ENCODE measurements at regions not wholly inside any gene's neighbourhood (a gene's known extent, or its start where the extent isn't known, plus 50 kb on each side); places are given as distances from the start of the nearest gene placed in this dataset.

GRCh38 chr18:78034755-78035154 is 785.1 kb downstream of the GALR1 start:
- no peak for DNase-seq (ENCODE audit: low read depth, low spot score)
- no peak overlapping the region for H3K4me3 ChIP-seq (ENCODE audit: low read length)

- H3K4me3 ChIP-seq (ENCODE audit: low read length), result no peak overlapping the region
- no peak for DNase-seq (ENCODE audit: low read depth, low spot score)
Measured at GRCh38 chr18:78041218-78041617, 791.6 kb downstream of the GALR1 start.

GRCh38 chr18:78046631-78047030 is 797.0 kb downstream of the GALR1 start:
- H3K4me3 ChIP-seq (ENCODE audit: low read length), result no peak overlapping the region

GRCh38 chr18:78049281-78049680 is 799.6 kb downstream of the GALR1 start:
- H3K4me3 ChIP-seq (ENCODE audit: low read length), result no peak overlapping the region
- no peak for DNase-seq (ENCODE audit: low read depth, low spot score)

More at GRCh38 chr18:78046631-78047030, 797.0 kb downstream of the GALR1 start:
- DNase-seq (ENCODE audit: low read depth, low spot score), result no peak

- no peak overlapping the region for H3K4me3 ChIP-seq (ENCODE audit: low read length)
- DNase-seq (ENCODE audit: low read depth, low spot score), result no peak
Measured at GRCh38 chr18:78054801-78055200, 805.2 kb downstream of the GALR1 start.

- DNase-seq (ENCODE audit: low read depth, low spot score), result no peak
Measured at GRCh38 chr18:78056011-78056410, 806.4 kb downstream of the GALR1 start.

GRCh38 chr18:78069784-78070664 is 820.4 kb downstream of the GALR1 start:
- DNase-seq (ENCODE audit: low read depth, low spot score), result no peak
- no peak overlapping the region for H3K4me3 ChIP-seq (ENCODE audit: low read length)

More at GRCh38 chr18:78056011-78056410, 806.4 kb downstream of the GALR1 start:
- no peak overlapping the region for H3K4me3 ChIP-seq (ENCODE audit: low read length)

GRCh38 chr18:78071166-78071710 is 821.6 kb downstream of the GALR1 start:
- H3K4me3 ChIP-seq (ENCODE audit: low read length), result no peak overlapping the region
- DNase-seq (ENCODE audit: low read depth, low spot score), result no peak

- DNase-seq (ENCODE audit: low read depth, low spot score), result no peak
- no peak overlapping the region for H3K4me3 ChIP-seq (ENCODE audit: low read length)
Measured at GRCh38 chr18:78071776-78072175, 822.1 kb downstream of the GALR1 start.

GRCh38 chr18:78072375-78072774 is 822.7 kb downstream of the GALR1 start:
- no peak overlapping the region for H3K4me3 ChIP-seq (ENCODE audit: low read length)
- no peak for DNase-seq (ENCODE audit: low read depth, low spot score)

- H3K4me3 ChIP-seq (ENCODE audit: low read length), result no peak overlapping the region
- no peak for DNase-seq (ENCODE audit: low read depth, low spot score)
Measured at GRCh38 chr18:78073275-78073674, 823.6 kb downstream of the GALR1 start.

GRCh38 chr18:78074400-78075020 is 824.9 kb downstream of the GALR1 start:
- no peak overlapping the region for H3K4me3 ChIP-seq (ENCODE audit: low read length)
- no peak for DNase-seq (ENCODE audit: low read depth, low spot score)

- no peak overlapping the region for H3K4me3 ChIP-seq (ENCODE audit: low read length)
- DNase-seq (ENCODE audit: low read depth, low spot score), result no peak
Measured at GRCh38 chr18:78080081-78080480, 830.4 kb downstream of the GALR1 start.

GRCh38 chr18:78080761-78081160 is 831.1 kb downstream of the GALR1 start:
- H3K4me3 ChIP-seq (ENCODE audit: low read length), result no peak overlapping the region
- DNase-seq (ENCODE audit: low read depth, low spot score), result no peak

GRCh38 chr18:78082816-78083215 is 833.2 kb downstream of the GALR1 start:
- H3K4me3 ChIP-seq (ENCODE audit: low read length), result no peak overlapping the region
- DNase-seq (ENCODE audit: low read depth, low spot score), result no peak

- no peak for DNase-seq (ENCODE audit: low read depth, low spot score)
Measured at GRCh38 chr18:78085241-78086185, 835.9 kb downstream of the GALR1 start.

GRCh38 chr18:78086931-78087330 is 837.3 kb downstream of the GALR1 start:
- DNase-seq (ENCODE audit: low read depth, low spot score), result no peak
- H3K4me3 ChIP-seq (ENCODE audit: low read length), result no peak overlapping the region

More at GRCh38 chr18:78085241-78086185, 835.9 kb downstream of the GALR1 start:
- H3K4me3 ChIP-seq (ENCODE audit: low read length), result no peak overlapping the region

- H3K4me3 ChIP-seq (ENCODE audit: low read length), result no peak overlapping the region
- no peak for DNase-seq (ENCODE audit: low read depth, low spot score)
Measured at GRCh38 chr18:78087338-78087737, 837.7 kb downstream of the GALR1 start.

- H3K4me3 ChIP-seq (ENCODE audit: low read length), result no peak overlapping the region
- no peak for DNase-seq (ENCODE audit: low read depth, low spot score)
Measured at GRCh38 chr18:78090584-78090983, 840.9 kb downstream of the GALR1 start.
